Activated T-helper 17 cell treated with anti-CD3 and anti-CD28 coated beads, Interleukin-2, amount 50 U/mL, for 72 hours (primary cell): ENCODE measurements at regions not wholly inside any gene's neighbourhood (a gene's known extent, or its start where the extent isn't known, plus 50 kb on each side); places are given as distances from the start of the nearest gene placed in this dataset.
"Not testable (repeated sequence)": the region's sequence is repeated elsewhere in the genome, so short reads cannot be mapped to it uniquely, and the experiment has no call there.

Source experiments
- ATAC-seq: fragments of 150-1000 bp; cut with Tn5 transposase; replicated peaks from 2 replicates; pipeline ENCODE4 v1.10.0; 2021; ENCODE audit warnings: mild to moderate bottlenecking, moderate library complexity
- H3K27ac Mint-ChIP-seq: one replicate; pipeline ENCODE4 v1.8.0; 2022; ENCODE audit warnings: mixed read lengths
- H3K27me3 Mint-ChIP-seq: one replicate; pipeline ENCODE4 v1.8.0; 2022; ENCODE audit warnings: mixed read lengths
- H3K36me3 Mint-ChIP-seq: one replicate; pipeline ENCODE4 v1.8.0; 2022; ENCODE audit warnings: low read depth, mild to moderate bottlenecking, mixed read lengths
- H3K4me1 Mint-ChIP-seq: one replicate; pipeline ENCODE4 v1.8.0; 2022; ENCODE audit warnings: mixed read lengths
- H3K4me3 Mint-ChIP-seq: one replicate; pipeline ENCODE4 v1.8.0; 2022; ENCODE audit warnings: mild to moderate bottlenecking, mixed read lengths
- H3K9me3 Mint-ChIP-seq: one replicate; pipeline ENCODE4 v1.8.0; 2022; ENCODE audit warnings: mixed read lengths

- Mint-ChIP-seq H3K9me3 (no peaks in the 10 kb centered on the region), H3K36me3 (no peaks in the 10 kb centered on the region), H3K27me3 (peaks cover 14% of the 10 kb centered on the region), H3K4me1 (no peaks in the 10 kb centered on the region), H3K4me3 (no peak overlapping the region), H3K27ac (no peak overlapping the region)
- no peak for ATAC-seq
Observed at GRCh38 chr16:48047241-48047640, 108.6 kb downstream of the ABCC12 start.

- no peak overlapping the region for H3K4me3 Mint-ChIP-seq
- H3K27me3 Mint-ChIP-seq = peaks cover 13% of the 10 kb centered on the region
- no peaks in the 10 kb centered on the region for H3K9me3 Mint-ChIP-seq
- no peak overlapping the region for H3K27ac Mint-ChIP-seq
- H3K4me1 Mint-ChIP-seq = no peaks in the 10 kb centered on the region
- ATAC-seq = no peak
- no peaks in the 10 kb centered on the region for H3K36me3 Mint-ChIP-seq
Observed at GRCh38 chr16:48044117-48044516, 111.7 kb downstream of the ABCC12 start.

- ATAC-seq = no peak
- Mint-ChIP-seq H3K4me3 (no peak overlapping the region), H3K9me3 (no peaks in the 10 kb centered on the region), H3K36me3 (no peaks in the 10 kb centered on the region), H3K27ac (no peak overlapping the region), H3K27me3 (peaks cover 18% of the 10 kb centered on the region), H3K4me1 (no peaks in the 10 kb centered on the region)
Observed at GRCh38 chr16:48041981-48042421, 113.8 kb downstream of the ABCC12 start.

GRCh38 chr16:48035142-48035541, 120.7 kb downstream of the ABCC12 start:
- ATAC-seq = no peak
- Mint-ChIP-seq H3K27ac (no peak overlapping the region), H3K4me1 (no peaks in the 10 kb centered on the region), H3K36me3 (no peaks in the 10 kb centered on the region), H3K9me3 (no peaks in the 10 kb centered on the region), H3K4me3 (no peak overlapping the region), H3K27me3 (peaks cover 18% of the 10 kb centered on the region)

- ATAC-seq = no peak
- H3K27ac Mint-ChIP-seq = no peak overlapping the region
- H3K4me1 Mint-ChIP-seq = no peaks in the 10 kb centered on the region
- H3K9me3 Mint-ChIP-seq = no peaks in the 10 kb centered on the region
- peaks cover 14% of the 10 kb centered on the region for H3K27me3 Mint-ChIP-seq
- no peak overlapping the region for H3K4me3 Mint-ChIP-seq
- H3K36me3 Mint-ChIP-seq = no peaks in the 10 kb centered on the region
Observed at GRCh38 chr16:48030926-48031325, 124.9 kb downstream of the ABCC12 start.

- H3K4me3 Mint-ChIP-seq = no peak overlapping the region
- H3K9me3 Mint-ChIP-seq = no peaks in the 10 kb centered on the region
- no peak overlapping the region for H3K27ac Mint-ChIP-seq
- H3K4me1 Mint-ChIP-seq = no peaks in the 10 kb centered on the region
- no peaks in the 10 kb centered on the region for H3K36me3 Mint-ChIP-seq
- ATAC-seq = no peak
- peaks cover 9% of the 10 kb centered on the region for H3K27me3 Mint-ChIP-seq
Observed at GRCh38 chr16:48029768-48030167, 126.0 kb downstream of the ABCC12 start.

- no peak for ATAC-seq
- peaks cover 7% of the 10 kb centered on the region for H3K27me3 Mint-ChIP-seq
- no peaks in the 10 kb centered on the region for H3K4me1 Mint-ChIP-seq
- H3K27ac Mint-ChIP-seq = no peak overlapping the region
- no peaks in the 10 kb centered on the region for H3K9me3 Mint-ChIP-seq
- no peaks in the 10 kb centered on the region for H3K36me3 Mint-ChIP-seq
- H3K4me3 Mint-ChIP-seq = no peak overlapping the region
Observed at GRCh38 chr16:48025359-48025758, 130.4 kb downstream of the ABCC12 start.

GRCh38 chr16:48024042-48024441, 131.8 kb downstream of the ABCC12 start:
- ATAC-seq = no peak
- H3K27me3 Mint-ChIP-seq = peaks cover 7% of the 10 kb centered on the region
- H3K27ac Mint-ChIP-seq = no peak overlapping the region
- no peaks in the 10 kb centered on the region for H3K9me3 Mint-ChIP-seq
- no peak overlapping the region for H3K4me3 Mint-ChIP-seq
- H3K4me1 Mint-ChIP-seq = no peaks in the 10 kb centered on the region
- H3K36me3 Mint-ChIP-seq = no peaks in the 10 kb centered on the region

GRCh38 chr16:48022496-48022895, 133.3 kb downstream of the ABCC12 start:
- no peak overlapping the region for H3K4me3 Mint-ChIP-seq
- no peaks in the 10 kb centered on the region for H3K9me3 Mint-ChIP-seq
- no peaks in the 10 kb centered on the region for H3K4me1 Mint-ChIP-seq
- no peak for ATAC-seq
- H3K27ac Mint-ChIP-seq = no peak overlapping the region
- H3K27me3 Mint-ChIP-seq = peaks cover 7% of the 10 kb centered on the region
- H3K36me3 Mint-ChIP-seq = no peaks in the 10 kb centered on the region

GRCh38 chr16:48020617-48021016, 135.2 kb downstream of the ABCC12 start:
- H3K27ac Mint-ChIP-seq, H3K27me3 Mint-ChIP-seq, H3K4me1 Mint-ChIP-seq, H3K36me3 Mint-ChIP-seq, H3K4me3 Mint-ChIP-seq, ATAC-seq, H3K9me3 Mint-ChIP-seq: not testable (repeated sequence)

GRCh38 chr16:48014349-48015135, 141.3 kb downstream of the ABCC12 start:
- H3K9me3 Mint-ChIP-seq = peaks cover 6% of the 10 kb centered on the region
- no peaks in the 10 kb centered on the region for H3K4me1 Mint-ChIP-seq
- no peak overlapping the region for H3K4me3 Mint-ChIP-seq
- no peaks in the 10 kb centered on the region for H3K27me3 Mint-ChIP-seq
- ATAC-seq = no peak
- no peak overlapping the region for H3K27ac Mint-ChIP-seq
- no peaks in the 10 kb centered on the region for H3K36me3 Mint-ChIP-seq

- peaks cover 4% of the 10 kb centered on the region for H3K27me3 Mint-ChIP-seq
- no peak overlapping the region for H3K27ac Mint-ChIP-seq
- peaks cover 6% of the 10 kb centered on the region for H3K9me3 Mint-ChIP-seq
- H3K36me3 Mint-ChIP-seq = no peaks in the 10 kb centered on the region
- H3K4me3 Mint-ChIP-seq = no peak overlapping the region
- no peak for ATAC-seq
- no peaks in the 10 kb centered on the region for H3K4me1 Mint-ChIP-seq
Observed at GRCh38 chr16:48013491-48013901, 142.3 kb downstream of the ABCC12 start.

- no peak overlapping the region for H3K4me3 Mint-ChIP-seq
Observed at GRCh38 chr16:48011878-48012658, 143.7 kb downstream of the ABCC12 start.

GRCh38 chr16:48011466-48011865, 144.3 kb downstream of the ABCC12 start:
- peaks cover 4% of the 10 kb centered on the region for H3K27me3 Mint-ChIP-seq
- no peak overlapping the region for H3K27ac Mint-ChIP-seq
- H3K4me1 Mint-ChIP-seq = no peaks in the 10 kb centered on the region
- H3K4me3 Mint-ChIP-seq = no peak overlapping the region
- no peaks in the 10 kb centered on the region for H3K36me3 Mint-ChIP-seq
- peaks cover 7% of the 10 kb centered on the region for H3K9me3 Mint-ChIP-seq
- no peak for ATAC-seq

More at GRCh38 chr16:48011878-48012658, 143.7 kb downstream of the ABCC12 start:
- no peaks in the 10 kb centered on the region for H3K4me1 Mint-ChIP-seq
- peaks cover 6% of the 10 kb centered on the region for H3K9me3 Mint-ChIP-seq
- H3K27ac Mint-ChIP-seq = no peak overlapping the region
- H3K27me3 Mint-ChIP-seq = peaks cover 4% of the 10 kb centered on the region
- no peak for ATAC-seq
- no peaks in the 10 kb centered on the region for H3K36me3 Mint-ChIP-seq

- no peaks in the 10 kb centered on the region for H3K36me3 Mint-ChIP-seq
- peaks cover 4% of the 10 kb centered on the region for H3K9me3 Mint-ChIP-seq
- no peak overlapping the region for H3K27ac Mint-ChIP-seq
- no peaks in the 10 kb centered on the region for H3K4me1 Mint-ChIP-seq
- peaks cover 12% of the 10 kb centered on the region for H3K27me3 Mint-ChIP-seq
- no peak overlapping the region for H3K4me3 Mint-ChIP-seq
- ATAC-seq = no peak
Observed at GRCh38 chr16:48008011-48008525, 147.7 kb downstream of the ABCC12 start.
